ENCODE measurements at regions not wholly inside any gene's neighbourhood (a gene's known extent, or its start where the extent isn't known, plus 50 kb on each side); places are given as distances from the start of the nearest gene placed in this dataset.

DNA sequence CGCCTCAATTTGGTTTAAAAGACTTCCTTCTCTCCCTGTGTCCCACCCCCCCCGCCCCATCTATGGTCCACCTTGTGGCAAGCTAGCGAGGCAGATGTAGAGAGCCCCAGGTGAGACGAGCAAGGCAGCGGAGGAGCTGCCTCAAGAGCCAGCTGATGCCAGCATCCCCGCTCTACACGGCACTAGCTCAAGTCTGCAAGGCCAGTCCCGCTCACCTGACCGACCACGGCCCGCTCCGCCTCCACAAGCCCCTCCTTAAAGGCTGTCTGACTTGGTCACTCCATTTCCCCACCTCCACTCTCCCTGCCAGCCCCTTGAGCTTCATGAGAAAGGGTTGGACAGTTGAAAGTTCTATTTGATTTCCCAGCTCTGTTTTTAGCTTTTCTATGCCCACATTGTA is 56.2 kb upstream of the IGF1R start:
- no peak for DNase-seq (ENCODE audit: extremely low read depth in 1 of 4, low spot score in 3 of 4)
- no peak for FAIRE-seq
- H3K27ac ChIP-seq (ENCODE audit: extremely low read depth, low read depth, low read length): no peak overlapping the region
- no peaks in the 10 kb centered on the region for H4K20me1 ChIP-seq (replicated peaks; ENCODE audit: control insufficient read depth, insufficient read depth, low read length)
- no peaks in the 10 kb centered on the region for H3K36me3 ChIP-seq (ENCODE audit: control insufficient read depth, insufficient read depth, low read length)
- intact Hi-C loops (cut with micrococcal nuclease): no loop called here
- 0% methylated on average over 7 of the region's 12 CpGs for WGBS (ENCODE audit: insufficient coverage, low coverage, missing lambda C conversion rate)
- H3K4me3 ChIP-seq: no peak overlapping the region
- BruUV-seq (replicated peaks): no TSS peak
- no peaks in the 10 kb centered on the region for H3K4me1 ChIP-seq (replicated peaks in 1 of 2; ENCODE audit: control insufficient read depth in 2 of 2, insufficient read depth in 2 of 2, low read length in 2 of 2)
- no peaks in the 10 kb centered on the region; a peak in 1 of 5 replicates for H3K27me3 ChIP-seq (ENCODE audit: control insufficient read depth in 2 of 2, insufficient read depth in 2 of 2, low read length in 2 of 2)
- no peak overlapping the region for H2AFZ ChIP-seq (ENCODE audit: low read depth, low read length)
- H3K4me2 ChIP-seq (ENCODE audit: insufficient read depth, low read length): no peak overlapping the region
- H3K9me1 ChIP-seq (ENCODE audit: control insufficient read depth, insufficient read depth, low read length): no peaks in the 10 kb centered on the region
- in situ Hi-C loops (cut with MboI): no loop called here
- CTCF ChIA-PET (ENCODE audit: low intra/inter-chr PET ratio): no interaction called here
- no peaks in the 10 kb centered on the region for H3K79me2 ChIP-seq (ENCODE audit: control insufficient read depth, insufficient read depth, low read length)
- TF ChIP-seq, protein P1, sequence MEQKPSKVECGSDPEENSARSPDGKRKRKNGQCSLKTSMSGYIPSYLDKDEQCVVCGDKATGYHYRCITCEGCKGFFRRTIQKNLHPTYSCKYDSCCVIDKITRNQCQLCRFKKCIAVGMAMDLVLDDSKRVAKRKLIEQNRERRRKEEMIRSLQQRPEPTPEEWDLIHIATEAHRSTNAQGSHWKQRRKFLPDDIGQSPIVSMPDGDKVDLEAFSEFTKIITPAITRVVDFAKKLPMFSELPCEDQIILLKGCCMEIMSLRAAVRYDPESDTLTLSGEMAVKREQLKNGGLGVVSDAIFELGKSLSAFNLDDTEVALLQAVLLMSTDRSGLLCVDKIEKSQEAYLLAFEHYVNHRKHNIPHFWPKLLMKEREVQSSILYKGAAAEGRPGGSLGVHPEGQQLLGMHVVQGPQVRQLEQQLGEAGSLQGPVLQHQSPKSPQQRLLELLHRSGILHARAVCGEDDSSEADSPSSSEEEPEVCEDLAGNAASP (IDR thresholded peaks at IDR 0.05): no peak
- TF ChIP-seq, protein P2, sequence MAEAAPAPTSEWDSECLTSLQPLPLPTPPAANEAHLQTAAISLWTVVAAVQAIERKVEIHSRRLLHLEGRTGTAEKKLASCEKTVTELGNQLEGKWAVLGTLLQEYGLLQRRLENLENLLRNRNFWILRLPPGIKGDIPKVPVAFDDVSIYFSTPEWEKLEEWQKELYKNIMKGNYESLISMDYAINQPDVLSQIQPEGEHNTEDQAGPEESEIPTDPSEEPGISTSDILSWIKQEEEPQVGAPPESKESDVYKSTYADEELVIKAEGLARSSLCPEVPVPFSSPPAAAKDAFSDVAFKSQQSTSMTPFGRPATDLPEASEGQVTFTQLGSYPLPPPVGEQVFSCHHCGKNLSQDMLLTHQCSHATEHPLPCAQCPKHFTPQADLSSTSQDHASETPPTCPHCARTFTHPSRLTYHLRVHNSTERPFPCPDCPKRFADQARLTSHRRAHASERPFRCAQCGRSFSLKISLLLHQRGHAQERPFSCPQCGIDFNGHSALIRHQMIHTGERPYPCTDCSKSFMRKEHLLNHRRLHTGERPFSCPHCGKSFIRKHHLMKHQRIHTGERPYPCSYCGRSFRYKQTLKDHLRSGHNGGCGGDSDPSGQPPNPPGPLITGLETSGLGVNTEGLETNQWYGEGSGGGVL (CRISPR knock-in tag; IDR thresholded peaks at IDR 0.05): no peak
- TF ChIP-seq BRD4 (IDR thresholded peaks at IDR 0.05) (no peak), ZNF124 (CRISPR knock-in tag; IDR thresholded peaks at IDR 0.05) (no peak)
- TF ChIP-seq, protein P3, sequence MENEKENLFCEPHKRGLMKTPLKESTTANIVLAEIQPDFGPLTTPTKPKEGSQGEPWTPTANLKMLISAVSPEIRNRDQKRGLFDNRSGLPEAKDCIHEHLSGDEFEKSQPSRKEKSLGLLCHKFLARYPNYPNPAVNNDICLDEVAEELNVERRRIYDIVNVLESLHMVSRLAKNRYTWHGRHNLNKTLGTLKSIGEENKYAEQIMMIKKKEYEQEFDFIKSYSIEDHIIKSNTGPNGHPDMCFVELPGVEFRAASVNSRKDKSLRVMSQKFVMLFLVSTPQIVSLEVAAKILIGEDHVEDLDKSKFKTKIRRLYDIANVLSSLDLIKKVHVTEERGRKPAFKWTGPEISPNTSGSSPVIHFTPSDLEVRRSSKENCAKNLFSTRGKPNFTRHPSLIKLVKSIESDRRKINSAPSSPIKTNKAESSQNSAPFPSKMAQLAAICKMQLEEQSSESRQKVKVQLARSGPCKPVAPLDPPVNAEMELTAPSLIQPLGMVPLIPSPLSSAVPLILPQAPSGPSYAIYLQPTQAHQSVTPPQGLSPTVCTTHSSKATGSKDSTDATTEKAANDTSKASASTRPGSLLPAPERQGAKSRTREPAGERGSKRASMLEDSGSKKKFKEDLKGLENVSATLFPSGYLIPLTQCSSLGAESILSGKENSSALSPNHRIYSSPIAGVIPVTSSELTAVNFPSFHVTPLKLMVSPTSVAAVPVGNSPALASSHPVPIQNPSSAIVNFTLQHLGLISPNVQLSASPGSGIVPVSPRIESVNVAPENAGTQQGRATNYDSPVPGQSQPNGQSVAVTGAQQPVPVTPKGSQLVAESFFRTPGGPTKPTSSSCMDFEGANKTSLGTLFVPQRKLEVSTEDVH (IDR thresholded peaks at IDR 0.05; ENCODE audit: low read depth, partially characterized antibody): no peak
- TF ChIP-seq, protein P4, sequence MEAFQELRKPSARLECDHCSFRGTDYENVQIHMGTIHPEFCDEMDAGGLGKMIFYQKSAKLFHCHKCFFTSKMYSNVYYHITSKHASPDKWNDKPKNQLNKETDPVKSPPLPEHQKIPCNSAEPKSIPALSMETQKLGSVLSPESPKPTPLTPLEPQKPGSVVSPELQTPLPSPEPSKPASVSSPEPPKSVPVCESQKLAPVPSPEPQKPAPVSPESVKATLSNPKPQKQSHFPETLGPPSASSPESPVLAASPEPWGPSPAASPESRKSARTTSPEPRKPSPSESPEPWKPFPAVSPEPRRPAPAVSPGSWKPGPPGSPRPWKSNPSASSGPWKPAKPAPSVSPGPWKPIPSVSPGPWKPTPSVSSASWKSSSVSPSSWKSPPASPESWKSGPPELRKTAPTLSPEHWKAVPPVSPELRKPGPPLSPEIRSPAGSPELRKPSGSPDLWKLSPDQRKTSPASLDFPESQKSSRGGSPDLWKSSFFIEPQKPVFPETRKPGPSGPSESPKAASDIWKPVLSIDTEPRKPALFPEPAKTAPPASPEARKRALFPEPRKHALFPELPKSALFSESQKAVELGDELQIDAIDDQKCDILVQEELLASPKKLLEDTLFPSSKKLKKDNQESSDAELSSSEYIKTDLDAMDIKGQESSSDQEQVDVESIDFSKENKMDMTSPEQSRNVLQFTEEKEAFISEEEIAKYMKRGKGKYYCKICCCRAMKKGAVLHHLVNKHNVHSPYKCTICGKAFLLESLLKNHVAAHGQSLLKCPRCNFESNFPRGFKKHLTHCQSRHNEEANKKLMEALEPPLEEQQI (IDR thresholded peaks at IDR 0.05): no peak
- no peaks in the 10 kb centered on the region for H3K9me3 ChIP-seq (replicated peaks; ENCODE audit: control insufficient read depth, insufficient read depth, low read depth, low read length)
- ATAC-seq: no peak
- H3K9ac ChIP-seq (ENCODE audit: insufficient read depth in 1 of 2, low read depth in 2 of 2, low read length in 2 of 2): no peak overlapping the region
- POLR2A ChIA-PET: no interaction called here
